ENCODE measurements at regions not wholly inside any gene's neighbourhood (a gene's known extent, or its start where the extent isn't known, plus 50 kb on each side); places are given as distances from the start of the nearest gene placed in this dataset.

DNA sequence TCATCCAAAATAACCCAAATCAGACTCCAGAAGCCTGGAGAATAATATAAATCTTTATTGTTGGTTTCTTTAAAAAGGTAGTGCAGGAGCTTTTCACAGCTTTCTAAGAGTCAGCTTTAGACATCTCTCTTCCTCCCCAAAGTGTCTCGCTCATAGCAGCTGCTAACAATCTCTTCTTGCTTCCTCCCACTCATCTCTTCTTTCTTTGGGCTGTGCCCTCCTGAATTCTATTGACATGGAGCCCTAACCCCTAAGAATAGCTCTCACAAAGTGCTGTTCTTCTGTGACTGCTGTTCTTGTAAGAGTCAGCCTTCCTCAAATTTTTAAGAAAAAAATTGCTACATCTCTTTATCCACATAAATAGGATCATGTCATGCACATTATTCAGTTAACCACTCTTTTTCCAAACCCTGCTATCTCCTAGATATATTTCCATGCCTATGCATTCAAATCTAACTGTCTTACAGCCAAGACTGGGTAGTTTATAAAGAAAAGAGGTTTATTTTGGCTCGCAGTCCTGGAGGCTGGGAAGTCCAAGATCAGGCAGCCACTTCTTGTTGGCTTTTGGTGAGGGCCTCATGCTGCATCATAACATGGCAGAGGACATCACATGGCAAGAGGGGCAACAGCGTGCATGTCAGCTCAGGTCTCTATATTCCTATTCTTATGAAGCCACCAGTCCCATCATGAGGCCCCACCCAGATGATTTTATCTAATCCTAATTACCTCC, 301.0 kb upstream of the POU3F1 start:
- Mint-ChIP-seq H3K27me3 (ENCODE audit: unreplicated experiment) (peaks cover 12% of the 10 kb centered on the region), H3K36me3 (ENCODE audit: unreplicated experiment) (no peaks in the 10 kb centered on the region), H3K9me3 (ENCODE audit: unreplicated experiment) (peaks cover 5% of the 10 kb centered on the region), H3K27ac (ENCODE audit: unreplicated experiment) (no peak overlapping the region), H3K4me3 (ENCODE audit: unreplicated experiment) (no peak overlapping the region), H3K4me1 (ENCODE audit: unreplicated experiment) (no peaks in the 10 kb centered on the region)
- no peak for DNase-seq (ENCODE audit: extremely low spot score, unreplicated experiment)
- TF ChIP-seq, protein P1, sequence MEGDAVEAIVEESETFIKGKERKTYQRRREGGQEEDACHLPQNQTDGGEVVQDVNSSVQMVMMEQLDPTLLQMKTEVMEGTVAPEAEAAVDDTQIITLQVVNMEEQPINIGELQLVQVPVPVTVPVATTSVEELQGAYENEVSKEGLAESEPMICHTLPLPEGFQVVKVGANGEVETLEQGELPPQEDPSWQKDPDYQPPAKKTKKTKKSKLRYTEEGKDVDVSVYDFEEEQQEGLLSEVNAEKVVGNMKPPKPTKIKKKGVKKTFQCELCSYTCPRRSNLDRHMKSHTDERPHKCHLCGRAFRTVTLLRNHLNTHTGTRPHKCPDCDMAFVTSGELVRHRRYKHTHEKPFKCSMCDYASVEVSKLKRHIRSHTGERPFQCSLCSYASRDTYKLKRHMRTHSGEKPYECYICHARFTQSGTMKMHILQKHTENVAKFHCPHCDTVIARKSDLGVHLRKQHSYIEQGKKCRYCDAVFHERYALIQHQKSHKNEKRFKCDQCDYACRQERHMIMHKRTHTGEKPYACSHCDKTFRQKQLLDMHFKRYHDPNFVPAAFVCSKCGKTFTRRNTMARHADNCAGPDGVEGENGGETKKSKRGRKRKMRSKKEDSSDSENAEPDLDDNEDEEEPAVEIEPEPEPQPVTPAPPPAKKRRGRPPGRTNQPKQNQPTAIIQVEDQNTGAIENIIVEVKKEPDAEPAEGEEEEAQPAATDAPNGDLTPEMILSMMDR (IDR thresholded peaks at IDR 0.05), result no peak

DNA sequence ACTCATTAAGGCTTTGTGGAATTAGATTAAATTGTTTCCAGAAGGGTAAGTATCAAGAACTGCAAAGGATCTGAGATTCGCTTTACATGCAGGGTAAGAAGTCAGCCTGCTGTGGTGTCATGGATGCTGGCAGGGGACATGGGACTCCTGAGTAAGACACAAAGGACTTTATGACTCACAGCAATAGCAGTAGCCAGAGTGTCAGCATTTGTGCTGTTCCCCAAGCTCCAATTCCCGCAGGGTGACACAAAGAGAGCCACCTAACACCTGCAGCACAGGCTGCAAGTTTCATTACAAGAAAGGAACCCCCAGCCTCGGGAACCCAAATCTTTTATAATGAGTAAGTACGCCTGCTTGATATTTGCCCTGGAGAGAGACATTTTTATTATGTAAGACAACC, 298.1 kb upstream of the POU3F1 start:
- peaks cover 1% of the 10 kb centered on the region for H3K4me1 Mint-ChIP-seq (ENCODE audit: unreplicated experiment)
- H3K36me3 Mint-ChIP-seq (ENCODE audit: unreplicated experiment), result no peaks in the 10 kb centered on the region
- H3K4me3 Mint-ChIP-seq (ENCODE audit: unreplicated experiment), result no peak overlapping the region
- H3K27ac Mint-ChIP-seq (ENCODE audit: unreplicated experiment), result no peak overlapping the region
- TF ChIP-seq, protein P1 (IDR thresholded peaks at IDR 0.05), result no peak
- peaks cover 5% of the 10 kb centered on the region for H3K9me3 Mint-ChIP-seq (ENCODE audit: unreplicated experiment)
- peaks cover 8% of the 10 kb centered on the region for H3K27me3 Mint-ChIP-seq (ENCODE audit: unreplicated experiment)
- DNase-seq (ENCODE audit: extremely low spot score, unreplicated experiment), result peak; percentile 51

DNA sequence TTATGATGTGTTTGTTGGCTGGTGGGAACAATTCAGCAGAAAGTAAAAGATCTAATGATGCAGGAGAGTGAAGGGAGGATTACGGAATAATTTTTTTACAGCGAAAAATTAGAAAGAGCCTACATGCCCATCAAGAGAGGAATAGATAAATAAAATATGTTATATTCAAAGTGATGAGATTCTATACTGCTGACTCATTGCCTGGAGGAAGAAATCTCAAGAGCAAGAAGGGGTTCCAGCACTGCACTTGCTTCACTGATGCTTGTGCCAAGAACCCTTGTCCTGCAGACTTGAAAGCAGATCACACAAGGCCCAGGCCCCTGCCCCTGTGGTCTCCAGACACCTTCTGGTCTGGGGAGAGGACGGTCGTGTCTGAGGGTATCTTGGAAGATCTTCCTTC, 295.1 kb upstream of the POU3F1 start:
- Mint-ChIP-seq H3K27me3 (ENCODE audit: unreplicated experiment) (peaks cover 8% of the 10 kb centered on the region), H3K27ac (ENCODE audit: unreplicated experiment) (no peak overlapping the region), H3K36me3 (ENCODE audit: unreplicated experiment) (no peaks in the 10 kb centered on the region), H3K9me3 (ENCODE audit: unreplicated experiment) (no peaks in the 10 kb centered on the region), H3K4me1 (ENCODE audit: unreplicated experiment) (peaks cover 1% of the 10 kb centered on the region), H3K4me3 (ENCODE audit: unreplicated experiment) (no peak overlapping the region)
- TF ChIP-seq, protein P1 (IDR thresholded peaks at IDR 0.05), result no peak
- peak; percentile 40 for DNase-seq (ENCODE audit: extremely low spot score, unreplicated experiment)

DNA sequence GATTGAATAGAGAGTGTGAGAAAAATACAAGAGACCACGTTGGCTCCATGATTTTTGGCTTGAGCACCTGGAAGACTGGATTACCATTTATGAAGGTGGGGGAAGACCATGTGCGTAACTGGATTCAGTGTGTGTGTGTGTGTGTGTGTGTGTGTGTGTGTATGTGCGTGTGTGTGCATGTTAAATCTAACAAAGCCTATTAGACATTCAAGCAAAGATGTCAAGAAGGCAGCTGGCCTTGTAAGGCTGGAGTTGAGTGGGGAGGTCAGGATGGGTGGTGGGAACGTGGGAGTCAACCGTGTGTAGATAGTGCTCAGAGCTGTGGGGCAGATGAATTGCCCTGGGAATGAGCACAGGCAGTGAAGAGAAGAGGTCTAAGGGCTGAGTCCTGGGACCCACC, 293.8 kb upstream of the POU3F1 start:
- H3K4me3 Mint-ChIP-seq (ENCODE audit: unreplicated experiment), result no peak overlapping the region
- H3K4me1 Mint-ChIP-seq (ENCODE audit: unreplicated experiment), result peaks cover 1% of the 10 kb centered on the region
- no peaks in the 10 kb centered on the region for H3K9me3 Mint-ChIP-seq (ENCODE audit: unreplicated experiment)
- H3K27me3 Mint-ChIP-seq (ENCODE audit: unreplicated experiment), result peaks cover 8% of the 10 kb centered on the region
- no peak overlapping the region for H3K27ac Mint-ChIP-seq (ENCODE audit: unreplicated experiment)
- TF ChIP-seq, protein P1 (IDR thresholded peaks at IDR 0.05), result no peak
- peak; percentile 25 for DNase-seq (ENCODE audit: extremely low spot score, unreplicated experiment)
- H3K36me3 Mint-ChIP-seq (ENCODE audit: unreplicated experiment), result no peaks in the 10 kb centered on the region

DNA sequence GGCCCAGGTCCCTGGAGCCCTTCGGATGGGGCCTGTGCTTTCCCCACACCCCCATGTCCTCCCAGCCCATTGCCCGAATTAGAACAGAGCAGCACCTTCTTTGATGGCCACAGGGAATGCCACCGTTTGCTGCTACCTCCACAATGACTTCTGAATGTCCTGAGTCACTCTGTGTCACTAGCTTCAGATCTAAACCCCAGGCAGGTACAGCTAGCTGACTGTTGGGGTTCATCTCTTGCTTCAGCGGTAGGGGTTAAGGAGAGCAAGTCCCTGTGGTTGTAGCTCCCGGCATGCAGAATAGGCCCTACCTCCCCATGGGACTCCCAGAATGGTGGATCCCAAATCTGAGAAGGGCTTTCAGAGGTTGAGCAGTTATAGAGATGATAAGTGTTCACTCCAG, 291.1 kb upstream of the POU3F1 start:
- H3K27me3 Mint-ChIP-seq (ENCODE audit: unreplicated experiment), result peaks cover 18% of the 10 kb centered on the region
- peak; percentile 66 for DNase-seq (ENCODE audit: extremely low spot score, unreplicated experiment)
- H3K27ac Mint-ChIP-seq (ENCODE audit: unreplicated experiment), result no peak overlapping the region
- H3K36me3 Mint-ChIP-seq (ENCODE audit: unreplicated experiment), result no peaks in the 10 kb centered on the region
- H3K4me1 Mint-ChIP-seq (ENCODE audit: unreplicated experiment), result peaks cover 1% of the 10 kb centered on the region
- no peaks in the 10 kb centered on the region for H3K9me3 Mint-ChIP-seq (ENCODE audit: unreplicated experiment)
- H3K4me3 Mint-ChIP-seq (ENCODE audit: unreplicated experiment), result no peak overlapping the region
- TF ChIP-seq, protein P1 (IDR thresholded peaks at IDR 0.05), result no peak

All from osteocyte (in vitro differentiated cells).